CD14-positive monocyte (primary cell): ENCODE measurements at regions not wholly inside any gene's neighbourhood (a gene's known extent, or its start where the extent isn't known, plus 50 kb on each side); places are given as distances from the start of the nearest gene placed in this dataset.
A peak's percentile ranks its signal among the peaks of the same experiment; 100 is the strongest.

Source experiments
- DNase-seq, 3 donors: peaks; one replicate each; pipeline ENCODE4 v3.0.0-alpha.2; 2011 to 2022
- H2AFZ ChIP-seq: 2 replicates; pipeline ENCODE4 v1.6.0; 2012; ENCODE audit warnings: mild to moderate bottlenecking, low read depth, low read length, inconsistent platforms; ENCODE audit not compliant: insufficient read depth, poor library complexity, severe bottlenecking
- H3K27ac ChIP-seq, 2 donors: 1 replicate in 1 of 2; 2 replicates in 1 of 2; pipeline ENCODE4 v1.5.1; 2012 to 2013; ENCODE audit warnings: low read length in 2 of 2, control low read depth in 1 of 2, inconsistent platforms in 1 of 2, low read depth in 1 of 2, mild to moderate bottlenecking in 1 of 2
- H3K27me3 ChIP-seq, 2 donors: one replicate each; pipeline versions ENCODE4 v1.6.0 to v1.6.1; 2011 to 2013; ENCODE audit warnings: low read length in 2 of 2; ENCODE audit not compliant: control insufficient read depth in 2 of 2, insufficient read depth in 2 of 2
- H3K36me3 ChIP-seq, 2 donors: replicated peaks in 1 of 2; 1 replicate in 1 of 2; 2 replicates in 1 of 2; pipeline versions ENCODE4 v1.5.1 to v1.6.1; 2012 to 2013; ENCODE audit warnings: low read length in 2 of 2, control low read depth in 1 of 2, inconsistent platforms in 1 of 2, mild to moderate bottlenecking in 1 of 2; ENCODE audit not compliant: insufficient read depth in 2 of 2, control insufficient read depth in 1 of 2
- H3K4me1 ChIP-seq, 2 donors: 1 replicate in 1 of 2; 2 replicates in 1 of 2; pipeline versions ENCODE4 v1.5.1 to v1.6.1; 2012 to 2013; ENCODE audit warnings: low read length in 2 of 2, control low read depth in 1 of 2, inconsistent platforms in 1 of 2, mild to moderate bottlenecking in 1 of 2, moderate library complexity in 1 of 2; ENCODE audit not compliant: insufficient read depth in 2 of 2, control insufficient read depth in 1 of 2
- H3K4me2 ChIP-seq: replicated peaks from 2 replicates; pipeline ENCODE3; 2012; ENCODE audit warnings: low read length, moderate library complexity, mild to moderate bottlenecking; ENCODE audit not compliant: poor library complexity, severe bottlenecking; ENCODE audit errors: extremely low read depth
- H3K4me3 ChIP-seq, 3 experiments: fragments of 200-600 bp in 1 of 3; sonication (generic) in 1 of 3; replicated peaks in 1 of 3; 1 replicate in 2 of 3; 2 replicates in 1 of 3; pipeline ENCODE4 v1.5.1; 2011 to 2013; ENCODE audit warnings: low read length in 3 of 3, mild to moderate bottlenecking in 3 of 3, control low read depth in 2 of 3, low read depth in 2 of 3, inconsistent platforms in 1 of 3, moderate library complexity in 1 of 3
- H3K79me2 ChIP-seq: 2 replicates; pipeline ENCODE4 v1.6.0; 2012; ENCODE audit warnings: mild to moderate bottlenecking, control low read depth, inconsistent platforms, low read length, moderate library complexity; ENCODE audit not compliant: insufficient read depth
- H3K9ac ChIP-seq: 2 replicates; pipeline ENCODE4 v1.6.0; 2017; ENCODE audit warnings: low read length, mild to moderate bottlenecking; ENCODE audit not compliant: insufficient read depth, poor library complexity, severe bottlenecking
- H3K9me3 ChIP-seq, 2 donors: replicated peaks in 1 of 2; 1 replicate in 1 of 2; 2 replicates in 1 of 2; pipeline versions ENCODE4 v1.5.1 to v1.6.1; 2012 to 2013; ENCODE audit warnings: low read length in 2 of 2, control low read depth in 1 of 2; ENCODE audit not compliant: control insufficient read depth in 1 of 2, insufficient read depth in 1 of 2
- H4K20me1 ChIP-seq: 2 replicates; pipeline ENCODE4 v1.6.0; 2012; ENCODE audit warnings: mild to moderate bottlenecking, low read length, control low read depth, moderate library complexity; ENCODE audit not compliant: insufficient read depth
- H3K27ac Mint-ChIP-seq, 7 donors: one replicate each; pipeline ENCODE4 v1.8.0; 2020; ENCODE audit warnings: mild to moderate bottlenecking in 7 of 7, mixed read lengths in 7 of 7, moderate library complexity in 6 of 7, inconsistent platforms in 2 of 7
- H3K27me3 Mint-ChIP-seq, 3 donors: one replicate each; pipeline ENCODE4 v1.8.0; 2021 to 2022; ENCODE audit warnings: low read depth in 3 of 3, mild to moderate bottlenecking in 3 of 3, mixed read lengths in 3 of 3, moderate library complexity in 3 of 3, inconsistent platforms in 1 of 3
- H3K36me3 Mint-ChIP-seq, 2 donors: one replicate each; pipeline ENCODE4 v1.8.0; 2020; ENCODE audit warnings: mixed read lengths in 2 of 2, inconsistent platforms in 1 of 2, mild to moderate bottlenecking in 1 of 2
- H3K4me1 Mint-ChIP-seq: one replicate; pipeline ENCODE4 v1.8.0; 2020; ENCODE audit warnings: mild to moderate bottlenecking, mixed read lengths
- H3K4me3 Mint-ChIP-seq, 2 donors: one replicate each; pipeline ENCODE4 v1.8.0; 2020; ENCODE audit warnings: mild to moderate bottlenecking in 2 of 2, mixed read lengths in 2 of 2, moderate library complexity in 1 of 2
- H3K9me3 Mint-ChIP-seq, 7 donors: one replicate each; pipeline ENCODE4 v1.8.0; 2020 to 2022; ENCODE audit warnings: mixed read lengths in 7 of 7, mild to moderate bottlenecking in 6 of 7, moderate library complexity in 6 of 7, inconsistent platforms in 2 of 7
- WGBS: methylation state at CpG from one replicate; pipeline ENCODE4 v1.1.5; 2013; ENCODE audit warnings: missing lambda C conversion rate; ENCODE audit not compliant: insufficient coverage; 5-methylcytosine and 5-hydroxymethylcytosine counted together
- intact Hi-C, 2 donors: fragments of 100-400 bp; cut with micrococcal nuclease; formaldehyde crosslinking; loops; one replicate each; pipeline versions ENCODE4 v1.15.0 to v1.15.1; 2023
- TF ChIP-seq, protein P1 (sequence below): fragments of 200-600 bp; IDR thresholded peaks from one replicate; pipeline ENCODE4 v1.8.0; 2022; ENCODE audit warnings: antibody characterized with exemption, mild to moderate bottlenecking

DNA sequence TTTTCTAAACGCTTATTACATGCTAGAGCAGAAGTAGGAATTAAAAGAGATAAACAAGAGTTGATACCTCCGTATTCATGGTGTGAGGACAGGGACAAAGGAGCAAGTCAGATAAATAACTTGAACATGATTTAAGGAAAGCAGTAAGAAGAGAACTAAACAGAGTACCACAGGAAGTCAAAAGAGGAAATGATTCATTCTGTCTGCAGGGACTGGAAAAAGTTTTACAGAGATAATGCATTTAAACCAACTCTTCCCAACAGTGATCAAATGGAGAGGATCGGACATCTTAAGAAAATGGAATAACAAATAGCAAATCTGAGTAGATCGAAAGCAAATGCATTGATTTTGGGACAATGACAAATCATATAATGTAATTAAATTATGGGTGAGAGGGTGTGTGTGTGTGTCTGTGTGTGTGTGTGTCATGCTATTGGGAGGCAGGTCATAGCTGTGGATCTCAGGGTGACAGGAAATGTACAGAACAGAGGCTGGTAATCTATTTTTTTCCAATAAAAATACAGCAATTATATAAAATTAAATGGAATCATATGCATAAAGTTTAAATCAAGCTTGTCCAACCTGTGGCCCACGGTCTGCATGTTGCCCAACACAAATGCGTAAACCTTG lies 113.4 kb downstream of the MC4R start:
- Histone ChIP-seq H3K27me3 (no peaks in the 10 kb centered on the region), H3K4me2 (no peak overlapping the region), H3K9ac (no peak overlapping the region), H3K27ac (no peak overlapping the region), H4K20me1 (no peaks in the 10 kb centered on the region), H3K9me3 (no peaks in the 10 kb centered on the region), H3K79me2 (no peaks in the 10 kb centered on the region), H2AFZ (no peak overlapping the region), H3K4me3 (no peak overlapping the region), H3K36me3 (no peaks in the 10 kb centered on the region), H3K4me1 (peaks cover 6 to 9% of the 10 kb centered on the region in 2 donors)
- intact Hi-C loops = no loop called here
- 29% methylated on average over 1 of the region's 6 CpGs for WGBS
- no peak for DNase-seq
- H3K27ac Mint-ChIP-seq = no peak overlapping the region
- H3K27me3 Mint-ChIP-seq = no peaks in the 10 kb centered on the region
- H3K4me1 Mint-ChIP-seq = peaks cover 8% of the 10 kb centered on the region
- TF ChIP-seq, protein P1, sequence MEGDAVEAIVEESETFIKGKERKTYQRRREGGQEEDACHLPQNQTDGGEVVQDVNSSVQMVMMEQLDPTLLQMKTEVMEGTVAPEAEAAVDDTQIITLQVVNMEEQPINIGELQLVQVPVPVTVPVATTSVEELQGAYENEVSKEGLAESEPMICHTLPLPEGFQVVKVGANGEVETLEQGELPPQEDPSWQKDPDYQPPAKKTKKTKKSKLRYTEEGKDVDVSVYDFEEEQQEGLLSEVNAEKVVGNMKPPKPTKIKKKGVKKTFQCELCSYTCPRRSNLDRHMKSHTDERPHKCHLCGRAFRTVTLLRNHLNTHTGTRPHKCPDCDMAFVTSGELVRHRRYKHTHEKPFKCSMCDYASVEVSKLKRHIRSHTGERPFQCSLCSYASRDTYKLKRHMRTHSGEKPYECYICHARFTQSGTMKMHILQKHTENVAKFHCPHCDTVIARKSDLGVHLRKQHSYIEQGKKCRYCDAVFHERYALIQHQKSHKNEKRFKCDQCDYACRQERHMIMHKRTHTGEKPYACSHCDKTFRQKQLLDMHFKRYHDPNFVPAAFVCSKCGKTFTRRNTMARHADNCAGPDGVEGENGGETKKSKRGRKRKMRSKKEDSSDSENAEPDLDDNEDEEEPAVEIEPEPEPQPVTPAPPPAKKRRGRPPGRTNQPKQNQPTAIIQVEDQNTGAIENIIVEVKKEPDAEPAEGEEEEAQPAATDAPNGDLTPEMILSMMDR = no peak
- H3K9me3 Mint-ChIP-seq = peaks cover 0 to 5% (median 0%) of the 10 kb centered on the region in 7 donors
- peak overlapping the region in 1 of 2 donors; percentile 4 for H3K4me3 Mint-ChIP-seq
- no peaks in the 10 kb centered on the region for H3K36me3 Mint-ChIP-seq

DNA sequence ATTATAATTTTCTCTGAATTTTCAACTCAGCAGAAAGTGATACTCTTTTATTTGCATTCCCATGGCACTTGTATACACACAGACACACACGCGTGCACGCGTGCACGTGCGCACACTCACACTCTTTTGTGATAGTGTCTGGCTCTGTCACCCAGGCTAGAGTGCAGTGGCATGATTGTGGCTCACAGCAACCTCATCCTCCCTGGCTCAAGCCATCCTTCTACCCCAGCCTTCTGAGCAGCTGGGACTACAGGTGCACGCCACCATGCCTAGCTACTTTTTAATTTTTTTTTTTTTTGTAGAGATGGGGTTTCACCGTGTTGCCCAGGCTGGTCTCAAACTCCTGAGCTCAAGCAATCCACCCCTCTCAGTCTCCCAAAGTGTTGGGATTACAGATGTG lies 123.2 kb downstream of the MC4R start:
- Histone ChIP-seq H3K4me3 (no peak overlapping the region), H3K79me2 (no peaks in the 10 kb centered on the region), H3K4me2 (no peak overlapping the region), H2AFZ (no peak overlapping the region), H3K9ac (no peak overlapping the region), H3K36me3 (no peaks in the 10 kb centered on the region), H3K4me1 (no peaks in the 10 kb centered on the region), H3K27me3 (peaks cover 0 to 3% of the 10 kb centered on the region in 2 donors), H4K20me1 (no peaks in the 10 kb centered on the region), H3K27ac (no peak overlapping the region), H3K9me3 (no peaks in the 10 kb centered on the region)
- H3K4me3 Mint-ChIP-seq = no peak overlapping the region
- no peak for DNase-seq
- 98% methylated on average over 6 of the region's 8 CpGs for WGBS
- intact Hi-C loops = no loop called here
- H3K36me3 Mint-ChIP-seq = no peaks in the 10 kb centered on the region
- TF ChIP-seq, protein P1 = no peak
- H3K27ac Mint-ChIP-seq = no peak overlapping the region
- H3K4me1 Mint-ChIP-seq = peaks cover 8% of the 10 kb centered on the region
- peaks cover 5 to 19% (median 10%) of the 10 kb centered on the region in 3 donors for H3K27me3 Mint-ChIP-seq
- peaks cover 0 to 4% (median 0%) of the 10 kb centered on the region in 7 donors for H3K9me3 Mint-ChIP-seq
